Activated T-cell treated with anti-CD3 and anti-CD28 coated beads for 24 hours (primary cell): ENCODE measurements at regions not wholly inside any gene's neighbourhood (a gene's known extent, or its start where the extent isn't known, plus 50 kb on each side); places are given as distances from the start of the nearest gene placed in this dataset.

ENCODE experiments used
- DNase-seq: peaks from one replicate; pipeline ENCODE4 v3.0.0-alpha.2; 2020; ENCODE audit warnings: low read depth

DNA sequence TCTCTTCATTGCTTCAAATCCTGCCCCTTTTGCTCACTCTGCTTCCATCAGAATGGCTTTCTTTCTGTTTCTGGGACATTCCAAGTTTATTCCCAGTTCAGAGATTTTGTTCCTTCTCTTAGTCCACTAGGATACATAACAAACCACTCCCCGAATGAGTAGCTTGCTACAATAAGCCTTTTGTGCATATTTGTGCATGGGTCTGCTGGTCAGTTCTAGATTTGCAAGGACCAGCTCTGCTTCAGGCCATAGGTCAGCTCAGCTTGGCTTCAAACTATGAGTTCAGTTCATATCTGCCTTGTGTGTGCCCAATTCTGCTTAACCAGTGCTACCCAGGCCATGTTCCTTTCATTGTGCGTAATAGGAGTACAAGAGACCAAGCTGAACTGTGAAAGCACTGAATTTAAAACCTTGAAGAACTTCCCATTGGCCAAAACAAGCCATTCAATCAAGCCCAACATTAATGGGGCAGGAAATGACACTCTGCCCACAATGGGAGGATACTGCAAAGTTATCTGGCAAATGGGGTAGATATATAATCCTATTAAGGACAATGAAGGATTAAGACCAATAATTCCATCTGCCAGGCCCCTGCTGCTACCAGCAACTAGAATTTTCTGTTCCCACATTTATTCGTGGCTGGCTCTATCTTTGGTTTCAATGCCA is 328.8 kb downstream of the PRELID2 start:
- DNase-seq, result no peak

DNA sequence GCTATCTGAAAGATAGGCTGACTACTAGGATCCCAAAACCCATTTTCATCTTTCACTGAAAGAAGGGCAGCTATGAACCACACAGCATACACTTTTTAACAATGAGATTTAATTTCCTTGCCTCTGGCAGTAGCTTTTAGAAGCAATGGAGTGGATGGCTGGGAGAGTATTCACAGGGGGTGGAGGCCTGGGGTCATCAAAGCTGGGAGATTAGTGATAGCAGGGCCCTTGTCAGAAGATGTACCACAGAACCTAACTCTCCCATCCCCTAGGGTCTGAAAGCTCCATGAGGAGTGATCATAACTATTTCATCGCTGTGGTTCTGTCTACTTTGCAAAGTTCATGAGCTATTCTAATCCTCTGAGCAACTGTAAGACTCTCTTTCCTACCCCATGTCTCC is 332.2 kb downstream of the PRELID2 start:
- no peak for DNase-seq

DNA sequence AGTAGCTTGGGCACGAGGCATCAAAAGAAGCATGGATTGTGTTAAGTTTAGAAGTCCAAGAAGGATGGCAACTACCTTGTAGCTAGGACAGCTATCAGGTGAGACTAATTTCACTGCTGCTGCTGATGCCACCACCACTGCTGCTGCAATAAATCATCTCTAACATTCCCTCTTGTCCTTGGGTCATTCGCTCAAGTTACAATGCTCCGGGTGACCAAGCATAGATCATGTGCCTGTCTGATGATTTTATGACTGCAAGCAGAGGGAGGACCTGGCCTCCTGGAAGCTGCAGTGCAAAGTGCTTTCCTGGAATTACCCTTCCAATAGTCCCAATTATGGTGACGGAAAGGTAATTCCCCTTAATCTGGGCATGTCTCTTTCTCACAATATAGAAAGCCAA is 334.4 kb downstream of the PRELID2 start:
- DNase-seq, result no peak

DNA sequence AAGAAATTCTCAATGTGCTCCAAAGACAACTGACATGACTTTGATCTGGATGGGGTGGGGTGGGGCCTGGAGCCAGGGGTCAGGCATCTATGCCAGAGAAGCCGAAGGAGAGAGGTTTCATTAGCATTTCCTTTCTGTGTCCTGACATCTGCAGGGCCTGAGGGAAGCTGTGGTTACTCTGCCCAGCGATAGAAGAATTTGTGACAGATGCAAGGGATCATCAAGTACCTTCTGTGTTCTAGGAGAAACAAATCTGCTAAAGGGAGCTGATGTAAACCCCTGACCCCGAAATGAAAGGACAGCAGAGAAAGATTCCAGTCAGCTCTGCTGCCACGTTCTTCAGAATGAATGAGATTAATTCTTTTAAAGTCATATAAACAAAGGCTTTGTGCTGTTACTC is 335.7 kb downstream of the PRELID2 start:
- DNase-seq, result no peak

DNA sequence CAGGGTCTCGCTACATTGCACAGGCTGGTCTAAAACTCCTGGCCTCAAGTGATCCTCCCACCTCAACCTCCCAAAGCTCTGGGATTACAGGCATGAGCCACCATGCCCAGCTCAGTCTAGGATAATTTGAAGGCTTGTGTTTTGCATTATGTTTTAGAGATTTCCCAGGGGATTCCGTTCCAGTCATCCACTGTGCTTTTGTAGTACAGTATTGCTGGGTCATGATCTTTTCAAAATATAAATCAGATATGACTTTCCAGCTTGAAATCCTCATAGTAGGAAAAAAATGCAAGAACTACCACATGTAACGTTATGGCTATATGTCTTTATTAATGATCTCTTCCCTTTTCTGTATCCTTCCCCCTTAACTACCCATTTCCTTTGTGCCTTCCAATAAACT is 338.1 kb downstream of the PRELID2 start:
- DNase-seq, result no peak

DNA sequence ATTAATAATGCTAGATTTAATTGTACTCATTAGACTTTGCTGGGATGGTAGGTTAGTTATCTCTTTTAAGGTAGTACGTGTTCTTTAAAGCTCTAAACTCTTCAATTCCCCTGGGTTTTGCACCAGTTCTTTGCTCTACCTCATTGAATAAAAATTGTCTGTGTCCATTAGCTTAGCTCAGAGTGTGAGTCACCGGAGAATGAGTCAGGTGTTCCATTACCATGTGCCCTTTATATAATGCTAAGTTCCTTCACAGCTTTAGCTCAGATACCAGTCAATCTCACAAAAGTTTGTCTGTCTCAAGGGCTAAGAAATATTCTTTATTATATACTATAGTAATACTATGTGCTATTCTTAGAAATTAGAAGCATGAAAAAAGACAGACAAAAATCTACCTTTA is 339.4 kb downstream of the PRELID2 start:
- no peak for DNase-seq

DNA sequence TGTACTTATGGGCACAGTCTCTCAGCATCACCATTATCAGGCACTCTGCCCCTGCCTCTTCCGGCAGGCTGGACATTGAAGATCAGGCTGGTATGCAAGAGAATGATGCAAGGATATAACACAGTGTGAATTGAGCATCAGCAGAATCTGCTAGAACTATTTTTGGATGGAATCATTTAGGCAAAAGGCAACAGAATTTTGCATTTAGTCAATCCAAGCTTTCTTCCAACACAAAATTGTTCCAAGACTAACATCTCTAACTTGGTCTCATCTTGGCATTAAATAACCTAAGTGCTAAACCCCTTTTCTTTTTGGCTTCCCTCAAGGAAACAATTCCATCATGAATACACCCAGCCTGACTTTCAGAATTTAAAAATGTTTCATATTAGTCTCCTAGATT is 339.9 kb downstream of the PRELID2 start:
- DNase-seq, result no peak

DNA sequence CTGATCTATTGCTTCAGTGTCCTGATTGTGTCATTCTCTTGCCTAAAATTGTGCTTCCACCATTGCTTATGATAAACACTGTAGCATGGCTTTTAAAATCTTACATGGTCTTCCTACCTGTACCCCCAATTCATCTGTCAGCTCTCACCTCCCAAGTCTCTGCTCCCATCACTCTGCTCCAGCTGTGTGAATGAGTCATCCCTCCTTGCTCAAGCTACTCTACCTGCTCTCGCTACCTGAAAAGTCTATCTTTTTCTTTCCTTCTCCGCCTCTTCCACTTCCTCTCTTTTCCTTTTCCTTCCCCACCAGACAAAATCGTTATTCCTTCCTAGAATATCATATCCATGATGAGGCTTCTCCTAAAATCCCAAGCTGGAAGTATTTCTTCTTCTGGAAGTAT is 341.7 kb downstream of the PRELID2 start:
- DNase-seq, result no peak

DNA sequence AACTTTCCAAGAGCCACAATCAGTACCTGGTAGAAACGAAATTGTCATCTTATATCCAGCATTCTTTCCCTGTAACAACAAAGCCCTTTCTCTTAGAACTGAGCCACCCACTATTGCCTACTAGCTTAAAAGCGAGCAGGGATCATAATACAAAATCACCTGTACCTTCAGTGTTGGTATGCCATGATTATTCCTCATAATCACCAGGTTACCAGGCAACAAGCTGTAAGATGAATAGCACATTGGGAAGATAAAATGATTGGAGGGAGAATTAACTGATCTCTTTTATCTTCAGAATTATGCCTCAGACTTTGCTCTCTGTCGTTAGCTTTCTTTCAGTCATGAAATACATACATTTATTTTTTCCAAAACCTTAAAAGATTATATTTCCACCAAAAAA is 345.6 kb downstream of the PRELID2 start:
- no peak for DNase-seq

DNA sequence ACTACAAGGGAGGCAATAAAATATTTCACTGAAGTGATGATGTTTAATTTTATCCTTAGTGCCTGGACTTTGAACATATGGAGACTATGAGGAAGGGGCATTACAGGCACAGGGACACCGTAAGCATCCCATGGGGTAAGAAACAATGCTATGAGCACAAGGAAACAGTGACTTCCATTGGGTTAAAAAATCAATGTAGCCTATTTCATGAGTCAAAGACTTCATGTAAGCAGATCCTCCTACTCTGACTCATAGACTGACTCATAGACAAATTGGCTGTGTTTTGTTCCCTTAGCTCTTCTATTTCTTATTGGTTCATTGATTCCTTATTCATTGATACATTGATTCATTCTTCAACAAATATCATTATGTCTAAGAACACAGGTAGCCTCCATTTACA is 351.0 kb downstream of the PRELID2 start:
- DNase-seq, result no peak

DNA sequence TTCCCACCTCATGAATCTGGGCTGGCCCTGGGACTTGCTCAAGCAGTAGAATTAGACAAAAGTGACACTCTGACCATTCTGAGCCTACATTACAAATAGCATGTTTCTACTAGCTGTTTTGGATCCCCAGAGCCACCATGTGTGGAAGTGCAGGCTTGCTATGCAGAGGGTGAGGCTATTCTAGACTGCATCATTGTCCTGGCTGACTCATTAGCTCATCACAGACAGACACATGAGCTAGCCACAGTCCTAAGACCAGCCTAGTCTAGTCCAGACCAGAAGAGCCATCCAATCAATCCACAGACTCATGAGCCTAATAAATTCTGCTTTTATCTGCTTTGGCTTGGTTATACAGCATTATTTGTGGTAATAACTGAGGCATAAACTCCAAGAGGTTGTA is 351.9 kb downstream of the PRELID2 start:
- no peak for DNase-seq

DNA sequence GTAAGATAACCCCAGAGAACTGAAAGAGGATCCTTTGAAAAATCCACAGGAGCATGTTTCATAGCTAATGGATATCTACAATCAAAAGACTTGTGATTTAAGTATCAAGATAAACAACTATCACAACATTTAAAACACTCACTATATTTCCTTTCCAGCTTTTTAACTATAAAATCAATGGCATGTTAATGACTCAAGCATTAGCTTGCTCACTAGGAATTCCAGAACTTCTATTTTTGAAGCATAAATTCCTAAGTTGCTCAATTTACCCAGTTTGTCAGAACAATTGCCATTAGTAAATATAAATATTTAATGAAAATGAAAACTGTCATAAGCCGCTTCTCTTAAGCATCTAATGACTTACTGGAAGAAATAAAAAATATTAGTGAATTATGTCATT is 355.3 kb downstream of the PRELID2 start:
- no peak for DNase-seq

DNA sequence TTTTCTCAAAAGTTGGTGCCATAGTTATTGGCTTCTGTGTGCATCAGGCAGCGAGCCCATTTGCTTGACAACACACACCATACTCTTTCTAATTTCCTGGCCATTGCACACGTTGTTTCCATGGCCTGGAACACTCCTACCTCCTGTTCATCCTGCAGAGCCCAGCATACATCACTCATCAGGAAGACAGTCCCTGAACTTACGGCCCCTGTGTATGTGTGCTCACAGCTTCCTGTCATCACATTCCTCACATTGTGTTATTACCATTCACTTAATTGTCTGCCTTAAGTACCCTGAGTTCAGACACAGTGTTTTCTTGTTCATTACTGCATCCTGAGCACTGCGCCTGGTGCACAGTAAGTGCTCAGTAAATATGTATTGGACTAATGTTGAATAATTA is 355.9 kb downstream of the PRELID2 start:
- DNase-seq, result no peak

DNA sequence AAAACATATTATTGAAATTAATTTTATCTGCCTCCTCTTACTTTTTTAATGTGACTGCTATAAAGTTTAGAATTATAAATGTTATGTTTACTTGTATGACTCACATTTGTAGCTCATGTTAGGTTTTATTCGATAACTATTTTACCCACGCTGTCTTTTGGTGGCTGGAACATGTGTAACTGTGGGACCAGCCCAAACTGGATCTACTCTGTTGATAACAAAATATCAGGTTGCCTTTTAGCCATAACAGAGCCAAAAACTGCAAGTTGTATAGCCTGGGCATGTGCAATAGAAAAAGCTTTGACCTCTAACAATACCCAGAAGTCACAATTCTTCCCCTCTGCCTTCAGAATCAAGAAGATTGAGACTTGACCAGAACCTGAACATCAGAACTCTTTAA is 356.5 kb downstream of the PRELID2 start:
- DNase-seq, result no peak

DNA sequence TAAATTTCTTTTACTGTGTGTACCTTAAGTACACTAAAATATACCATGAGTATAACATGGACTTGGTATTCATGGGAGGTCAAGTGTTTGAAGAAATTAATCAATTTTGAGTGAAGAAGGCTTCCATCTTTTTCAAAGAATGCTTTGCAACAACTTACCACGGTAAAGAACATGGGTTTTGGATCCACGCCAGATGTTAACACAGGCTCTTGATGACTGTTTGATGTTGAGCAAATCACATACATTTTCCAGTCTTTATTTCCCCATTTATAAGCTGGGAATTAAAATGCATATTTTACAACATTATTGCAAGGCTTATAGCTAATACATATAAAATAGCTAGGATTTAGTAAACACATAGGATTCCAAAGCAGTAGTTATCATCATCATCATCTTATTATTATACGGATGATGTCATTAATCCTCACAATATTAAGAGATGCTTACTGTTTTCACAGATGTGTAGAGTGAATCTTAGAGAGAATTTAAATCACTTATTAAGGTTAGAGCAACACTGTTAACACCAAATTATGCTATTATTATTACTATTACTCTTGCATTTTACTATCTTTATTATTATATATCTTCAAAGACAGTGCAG is 362.0 kb downstream of the PRELID2 start:
- DNase-seq, result no peak

DNA sequence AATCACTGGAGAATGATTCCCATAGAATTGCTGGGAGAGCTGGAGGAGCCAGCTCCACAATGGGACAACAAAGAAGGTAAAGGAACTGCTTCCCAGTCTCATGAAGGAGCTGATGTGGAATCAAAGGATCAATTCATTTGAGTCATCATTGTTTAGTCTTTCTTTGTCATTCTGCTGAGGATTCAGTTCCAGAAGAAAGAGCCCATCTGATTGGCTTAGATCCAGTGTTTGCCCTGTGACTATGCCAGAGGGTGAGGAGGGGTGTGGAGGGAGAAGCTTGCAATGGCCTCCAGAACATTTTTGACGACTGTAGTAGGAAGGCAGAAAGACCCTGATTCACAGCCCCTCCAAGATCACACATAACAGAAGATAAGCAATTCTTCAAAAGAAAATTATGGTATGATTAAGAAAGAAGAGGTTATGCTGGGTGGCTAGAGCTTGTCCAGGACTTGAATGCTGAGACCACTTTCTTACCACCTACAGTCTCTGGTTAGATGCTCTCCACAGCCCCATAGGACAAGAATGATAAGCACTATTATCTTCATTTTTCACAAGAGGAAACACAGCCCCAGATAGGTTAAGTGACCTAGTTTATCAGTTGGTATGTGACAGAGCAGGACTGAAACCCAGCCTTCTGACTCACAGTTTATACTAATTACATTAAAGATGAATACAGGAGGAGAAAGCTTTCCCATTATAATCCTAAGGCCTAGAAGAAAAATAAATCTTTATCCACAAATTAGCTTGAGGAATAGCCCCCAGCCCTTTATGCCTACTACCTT is 363.1 kb downstream of the PRELID2 start:
- no peak for DNase-seq

DNA sequence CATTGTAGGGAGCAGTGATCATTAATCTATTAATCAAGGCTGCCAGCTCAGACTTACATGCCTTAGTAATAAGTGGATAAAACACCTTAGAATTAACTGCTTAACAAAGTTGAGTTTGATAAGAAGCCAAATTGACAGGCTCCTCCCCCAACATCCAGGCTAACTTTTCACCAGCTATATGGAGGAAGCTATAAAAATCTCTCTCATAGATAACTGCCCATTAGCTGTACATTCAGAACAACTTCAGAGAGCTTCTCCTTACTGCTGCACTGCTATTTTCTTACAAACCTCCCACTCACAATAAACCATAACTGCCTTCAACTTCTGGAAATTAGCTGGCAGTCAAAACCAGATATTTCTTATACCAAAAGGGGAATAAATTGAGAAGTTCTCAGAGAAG is 364.1 kb downstream of the PRELID2 start:
- DNase-seq, result no peak

DNA sequence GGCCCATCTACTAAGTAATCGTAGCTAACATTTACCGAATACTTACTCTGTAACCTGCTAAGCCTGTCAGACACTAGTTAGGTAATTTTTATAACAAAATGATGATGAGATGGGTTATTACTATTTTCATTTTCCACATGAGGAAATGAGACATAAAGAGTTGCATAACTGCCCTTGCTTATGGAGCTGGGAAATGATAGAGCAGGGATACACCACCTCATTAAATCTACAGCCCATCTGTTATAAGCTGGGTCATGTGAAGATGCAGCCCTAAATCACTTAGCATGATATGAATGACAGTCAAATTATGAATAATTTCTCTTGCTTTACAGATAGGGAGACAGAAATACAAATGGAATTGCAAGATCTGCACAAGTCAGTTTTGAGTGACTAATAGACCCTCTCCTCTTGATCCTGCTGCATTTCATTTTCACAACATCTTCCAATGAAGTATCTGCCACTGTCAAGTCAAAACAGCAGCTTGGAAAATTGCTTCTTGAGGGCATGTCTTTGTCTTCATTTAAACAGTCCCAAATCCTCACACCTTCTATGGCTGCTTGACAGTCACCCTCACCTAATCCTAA is 364.7 kb downstream of the PRELID2 start:
- DNase-seq, result no peak

DNA sequence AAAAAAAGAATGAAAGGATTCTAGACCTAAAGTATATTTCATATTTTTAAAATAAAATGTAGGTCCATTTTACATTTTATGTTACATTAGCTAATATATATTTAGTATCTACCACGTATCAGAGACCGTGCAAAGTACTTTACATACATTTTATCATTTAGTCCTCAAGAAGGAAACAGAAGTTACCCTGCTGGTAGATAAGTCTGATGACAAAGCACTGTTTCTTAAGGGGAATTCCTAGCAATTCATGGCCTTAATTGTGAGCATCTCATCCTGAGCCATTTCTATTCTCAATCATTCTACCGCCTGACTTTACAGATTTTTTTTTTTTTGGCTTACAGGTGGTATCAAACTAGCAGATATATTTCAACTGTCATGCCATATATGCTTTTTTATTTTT is 367.7 kb downstream of the PRELID2 start:
- no peak for DNase-seq

DNA sequence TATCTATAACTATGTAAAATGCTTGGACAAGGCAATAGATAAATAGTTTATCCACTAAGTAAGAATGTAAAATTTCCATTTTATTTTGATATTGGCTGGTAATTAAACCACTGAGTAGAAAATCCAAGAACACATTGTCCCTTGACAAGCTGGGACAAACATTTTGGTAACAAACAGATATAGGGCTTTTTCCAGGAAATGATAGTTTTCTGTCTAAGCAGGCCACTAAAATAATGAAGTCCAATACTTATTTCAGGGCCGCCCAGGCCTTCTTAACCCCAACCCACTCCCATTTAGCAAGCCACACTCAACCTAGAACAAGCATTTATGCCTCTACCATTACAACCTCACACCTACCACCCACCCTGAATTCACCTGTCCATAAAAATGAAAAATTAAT is 368.6 kb downstream of the PRELID2 start:
- DNase-seq, result no peak

DNA sequence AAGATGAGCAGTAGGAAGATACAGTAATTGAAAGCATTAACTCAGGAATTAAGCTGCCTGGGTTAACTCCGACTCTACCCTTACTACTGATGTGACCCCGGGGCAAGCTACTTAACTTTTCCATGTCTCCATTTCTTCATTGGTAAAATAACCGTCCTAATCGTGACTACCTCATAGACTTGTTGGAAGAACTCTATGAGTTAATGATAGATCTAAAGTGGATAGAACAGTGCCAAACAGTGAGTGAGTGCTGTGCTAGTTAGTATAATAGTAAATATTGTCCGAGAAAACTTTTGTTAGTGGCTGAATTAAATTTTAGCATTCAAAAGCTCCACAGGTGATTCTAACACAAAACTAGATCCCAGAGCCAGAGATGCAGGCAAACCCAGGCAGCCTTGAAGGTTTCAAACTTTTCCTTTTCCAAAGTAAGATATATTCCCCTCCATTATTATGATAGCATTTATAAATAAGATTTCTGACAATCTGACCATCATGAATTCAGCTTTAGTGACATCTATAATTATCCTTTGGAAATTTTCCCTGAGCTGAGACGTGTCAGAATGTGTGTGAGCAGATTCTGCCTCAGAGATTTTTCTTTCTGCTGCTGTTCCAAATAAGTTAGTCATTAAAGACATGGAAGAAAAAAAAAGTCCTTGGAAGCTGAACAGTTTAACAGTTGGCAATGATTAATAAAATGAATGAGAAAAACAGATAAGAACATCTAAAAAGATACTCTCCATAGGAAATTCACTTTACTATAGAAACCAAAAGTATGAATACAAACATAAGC is 369.5 kb downstream of the PRELID2 start:
- DNase-seq, result no peak

DNA sequence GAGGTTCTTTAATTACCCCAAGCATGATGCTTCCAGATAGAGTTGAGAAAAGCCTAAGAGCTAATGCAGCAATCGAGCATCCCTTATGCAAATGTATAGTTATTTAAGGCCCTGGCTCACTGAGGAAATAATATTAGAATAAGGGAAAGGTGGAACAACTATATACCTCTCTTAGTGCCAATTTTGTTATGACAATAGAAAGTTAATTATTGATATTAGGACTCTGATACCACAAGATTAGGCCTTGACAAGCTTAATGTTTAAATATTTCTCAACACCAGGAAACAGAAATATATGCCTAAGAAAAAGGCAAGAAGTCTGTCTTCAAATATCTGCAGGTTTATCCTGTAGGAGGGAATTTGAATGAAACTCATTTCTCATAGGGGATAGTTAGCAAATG is 371.0 kb downstream of the PRELID2 start:
- DNase-seq, result no peak
